ENCODE measurements at regions not wholly inside any gene's neighbourhood (a gene's known extent, or its start where the extent isn't known, plus 50 kb on each side); places are given as distances from the start of the nearest gene placed in this dataset.
"Not testable (repeated sequence)": the region's sequence is repeated elsewhere in the genome, so short reads cannot be mapped to it uniquely, and the experiment has no call there.

DNA sequence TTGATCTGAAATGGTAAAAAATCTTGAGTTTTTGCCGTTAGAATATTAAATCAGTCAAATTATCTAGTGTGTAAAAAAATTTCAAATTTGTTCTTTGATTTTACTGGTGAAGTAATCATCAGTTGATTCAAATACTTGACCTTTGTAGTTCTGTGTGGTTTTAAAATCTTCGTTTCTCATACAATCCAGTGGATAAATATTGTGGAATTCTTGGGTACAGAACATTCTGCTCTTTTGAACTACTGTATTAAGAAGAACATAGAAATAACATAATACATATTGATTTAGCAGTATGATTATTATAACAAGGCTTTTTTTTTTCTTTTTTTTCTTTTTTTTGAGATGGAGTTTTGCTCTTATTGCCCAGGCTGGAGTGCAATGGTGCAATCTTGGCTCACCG, 491.8 kb downstream of the CD109 start:
- no peak overlapping the region for H3K4me3 Mint-ChIP-seq
- ATAC-seq, result no peak
- CTCF ChIA-PET, result no interaction called here
- H3K9me3 Mint-ChIP-seq (ENCODE audit: low read depth), result no peaks in the 10 kb centered on the region
- DNase-seq, result no peak
- H3K27ac Mint-ChIP-seq, result no peak overlapping the region
- no peaks in the 10 kb centered on the region for H3K27me3 Mint-ChIP-seq
- H3K4me1 Mint-ChIP-seq, result no peaks in the 10 kb centered on the region
- H3K36me3 Mint-ChIP-seq, result no peaks in the 10 kb centered on the region

DNA sequence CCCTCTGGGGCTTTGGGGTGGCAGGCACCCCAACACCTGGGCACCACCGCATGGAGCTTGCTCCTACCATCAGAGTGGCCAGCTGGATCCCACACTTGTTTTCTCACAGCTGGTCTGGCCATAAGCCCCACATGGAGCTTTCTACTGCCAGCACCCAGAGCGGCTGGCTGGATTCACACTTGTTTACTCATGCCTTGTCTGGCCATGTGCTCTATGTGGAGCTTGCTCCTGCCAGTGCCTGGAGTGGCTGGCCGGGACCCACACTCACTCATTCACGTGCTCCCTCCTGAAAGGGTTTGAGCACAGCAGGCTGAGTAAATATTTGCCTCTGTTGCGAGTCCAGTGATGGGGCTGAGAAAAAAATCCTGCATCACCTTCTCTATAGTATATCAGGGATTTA, 487.0 kb downstream of the CD109 start:
- Mint-ChIP-seq H3K27ac (no peak overlapping the region), H3K4me3 (no peak overlapping the region), H3K9me3 (ENCODE audit: low read depth) (no peaks in the 10 kb centered on the region), H3K27me3 (no peaks in the 10 kb centered on the region), H3K36me3 (no peaks in the 10 kb centered on the region), H3K4me1 (no peaks in the 10 kb centered on the region)
- CTCF ChIA-PET, result no interaction called here
- DNase-seq (no peak), ATAC-seq (no peak)

DNA sequence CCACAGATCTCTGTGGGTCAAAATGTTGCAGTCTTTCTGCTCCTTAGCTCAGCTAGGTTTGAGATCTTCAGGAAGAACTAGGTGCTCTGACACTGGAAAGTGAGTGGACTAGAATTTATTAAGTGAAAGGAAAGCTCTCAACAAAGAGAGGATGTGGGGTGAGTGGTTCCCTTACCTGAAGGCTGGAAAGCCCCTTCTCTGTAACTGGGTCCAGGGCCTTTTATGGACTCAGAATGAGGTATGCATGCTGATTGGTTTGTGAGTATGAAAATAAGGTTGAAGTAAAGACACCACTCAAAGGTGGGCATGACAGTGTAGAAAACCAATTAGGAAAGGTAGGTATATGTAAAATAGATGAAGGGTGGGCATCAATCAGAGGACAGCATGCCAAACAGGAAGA, 485.5 kb downstream of the CD109 start:
- Mint-ChIP-seq H3K27ac (no peak overlapping the region), H3K36me3 (no peaks in the 10 kb centered on the region), H3K9me3 (ENCODE audit: low read depth) (no peaks in the 10 kb centered on the region), H3K4me3 (no peak overlapping the region), H3K27me3 (no peaks in the 10 kb centered on the region), H3K4me1 (no peaks in the 10 kb centered on the region)
- no peak for DNase-seq
- CTCF ChIA-PET, result no interaction called here
- no peak for ATAC-seq

DNA sequence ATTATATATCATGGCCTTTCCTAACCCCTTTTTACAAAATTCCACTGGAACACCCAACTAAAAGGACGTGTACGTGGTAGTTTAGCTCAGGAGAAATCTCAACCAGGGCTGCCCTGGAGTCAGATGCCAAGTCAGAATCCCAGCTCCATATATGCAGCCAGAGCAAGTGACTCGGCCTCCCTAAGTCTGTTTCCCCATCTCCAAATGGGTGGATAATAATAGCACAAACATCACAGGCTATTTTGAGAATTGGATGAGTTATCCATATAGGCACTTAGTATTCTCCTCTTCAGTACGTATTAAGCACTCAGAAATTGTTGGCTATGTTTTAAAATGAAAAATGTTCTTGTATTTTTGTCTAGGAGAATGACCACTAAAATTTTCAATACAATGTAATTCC, 481.5 kb downstream of the CD109 start:
- H3K4me1 Mint-ChIP-seq, result no peaks in the 10 kb centered on the region
- DNase-seq (no peak), ATAC-seq (no peak)
- H3K9me3 Mint-ChIP-seq (ENCODE audit: low read depth), result no peaks in the 10 kb centered on the region
- no peak overlapping the region for H3K4me3 Mint-ChIP-seq
- H3K36me3 Mint-ChIP-seq, result no peaks in the 10 kb centered on the region
- CTCF ChIA-PET, result no interaction called here
- no peaks in the 10 kb centered on the region for H3K27me3 Mint-ChIP-seq
- H3K27ac Mint-ChIP-seq, result no peak overlapping the region

DNA sequence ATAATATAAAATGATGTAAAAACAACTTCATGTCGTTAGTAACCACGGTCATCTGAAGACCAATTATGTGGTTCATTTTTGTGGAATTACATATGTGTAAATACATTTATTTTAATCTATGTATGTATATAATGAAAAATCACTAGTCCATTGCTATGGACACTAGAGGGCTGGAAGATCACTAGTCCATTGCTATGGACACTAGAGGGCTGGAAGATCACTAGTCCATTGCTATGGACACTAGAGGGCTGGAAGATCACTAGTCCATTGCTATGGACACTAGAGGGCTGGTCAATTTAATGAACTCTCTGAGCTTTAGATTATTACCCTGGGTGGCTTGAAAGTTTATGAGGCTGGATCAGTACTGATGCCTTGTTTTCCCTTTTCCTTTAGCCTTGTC, 474.5 kb downstream of the CD109 start:
- H3K36me3 Mint-ChIP-seq; H3K27me3 Mint-ChIP-seq; H3K27ac Mint-ChIP-seq; H3K4me1 Mint-ChIP-seq; DNase-seq; H3K9me3 Mint-ChIP-seq (ENCODE audit: low read depth); ATAC-seq; H3K4me3 Mint-ChIP-seq: not testable (repeated sequence)
- CTCF ChIA-PET, result interaction anchor here (0.6 kb wide), 1 partner anchor 455 kb away, joined by 3 read pairs; no protein-coding TSS in a partner anchor

DNA sequence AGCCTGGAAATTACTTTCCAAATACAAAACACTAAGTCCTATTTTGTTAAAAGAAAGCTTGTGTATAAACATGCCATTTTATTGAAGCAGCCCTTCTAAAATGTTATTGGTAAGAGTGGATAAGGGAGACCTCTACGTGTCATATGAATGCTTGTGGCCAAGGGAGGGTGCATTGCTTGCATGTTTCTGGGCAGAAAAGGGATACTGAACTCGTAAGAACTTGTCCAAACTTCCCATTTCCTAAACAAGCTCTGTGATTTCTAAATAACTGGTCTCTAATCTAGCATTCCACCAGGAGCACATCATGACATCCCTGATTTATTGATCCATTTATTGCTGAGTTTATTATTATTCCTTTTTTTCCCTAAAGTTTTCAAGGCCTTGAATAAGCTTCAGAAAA, 474.1 kb downstream of the CD109 start:
- DNase-seq (no peak), ATAC-seq (no peak)
- Mint-ChIP-seq H3K4me1 (no peaks in the 10 kb centered on the region), H3K4me3 (no peak overlapping the region), H3K36me3 (no peaks in the 10 kb centered on the region), H3K9me3 (ENCODE audit: low read depth) (no peaks in the 10 kb centered on the region), H3K27me3 (no peaks in the 10 kb centered on the region), H3K27ac (no peak overlapping the region)
- CTCF ChIA-PET, result interaction anchor here (0.6 kb wide), 1 partner anchor 455 kb away, joined by 3 read pairs; no protein-coding TSS in a partner anchor

DNA sequence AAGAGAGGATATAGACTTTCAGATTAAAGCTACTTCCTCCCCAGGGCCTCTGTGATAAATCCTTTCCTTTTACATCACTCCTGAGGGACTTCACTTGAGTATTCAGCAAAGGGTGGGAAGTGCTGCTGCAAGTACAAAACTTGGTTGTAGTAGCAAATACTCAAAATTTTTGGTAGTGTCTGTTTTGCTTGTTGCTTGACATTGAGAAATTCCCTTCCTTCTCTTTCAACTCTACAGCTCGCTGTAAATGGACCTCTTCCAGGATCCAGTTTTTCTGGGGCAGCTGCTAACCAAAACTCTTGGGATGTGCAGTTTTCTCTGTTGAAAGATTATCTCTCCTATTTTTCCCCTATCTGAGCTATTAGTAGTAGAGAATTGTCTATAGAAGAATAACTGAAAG, 472.0 kb downstream of the CD109 start:
- Mint-ChIP-seq H3K9me3 (ENCODE audit: low read depth) (no peaks in the 10 kb centered on the region), H3K27me3 (no peaks in the 10 kb centered on the region), H3K27ac (no peak overlapping the region), H3K4me1 (no peaks in the 10 kb centered on the region), H3K36me3 (no peaks in the 10 kb centered on the region), H3K4me3 (no peak overlapping the region)
- ATAC-seq (no peak), DNase-seq (no peak)
- CTCF ChIA-PET, result interaction anchor here (0.6 kb wide), 1 partner anchor 879 kb away, joined by 3 read pairs; no protein-coding TSS in a partner anchor

DNA sequence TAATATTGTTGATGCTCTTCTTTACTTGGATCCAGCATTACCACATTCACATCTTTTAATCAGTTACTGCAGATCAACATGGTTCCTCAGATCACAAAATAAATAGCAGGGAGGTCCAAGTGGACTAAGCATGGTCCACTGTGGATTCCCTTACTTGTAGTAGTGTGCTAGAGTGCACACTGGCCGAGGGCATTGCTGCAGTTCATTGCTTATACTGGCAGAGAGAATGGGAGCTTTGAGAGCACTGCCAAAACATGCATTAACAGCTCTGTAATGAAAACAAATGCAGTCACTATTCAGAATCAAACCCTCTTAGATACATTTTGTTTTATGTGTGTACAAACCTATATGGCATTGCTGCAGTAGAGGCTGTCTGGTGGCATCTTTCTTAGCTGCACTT, 471.5 kb downstream of the CD109 start:
- no peak overlapping the region for H3K4me3 Mint-ChIP-seq
- no peaks in the 10 kb centered on the region for H3K36me3 Mint-ChIP-seq
- no peak overlapping the region for H3K27ac Mint-ChIP-seq
- no peaks in the 10 kb centered on the region for H3K9me3 Mint-ChIP-seq (ENCODE audit: low read depth)
- no peaks in the 10 kb centered on the region for H3K27me3 Mint-ChIP-seq
- H3K4me1 Mint-ChIP-seq, result no peaks in the 10 kb centered on the region
- ATAC-seq (no peak), DNase-seq (no peak)
- CTCF ChIA-PET, result no interaction called here

DNA sequence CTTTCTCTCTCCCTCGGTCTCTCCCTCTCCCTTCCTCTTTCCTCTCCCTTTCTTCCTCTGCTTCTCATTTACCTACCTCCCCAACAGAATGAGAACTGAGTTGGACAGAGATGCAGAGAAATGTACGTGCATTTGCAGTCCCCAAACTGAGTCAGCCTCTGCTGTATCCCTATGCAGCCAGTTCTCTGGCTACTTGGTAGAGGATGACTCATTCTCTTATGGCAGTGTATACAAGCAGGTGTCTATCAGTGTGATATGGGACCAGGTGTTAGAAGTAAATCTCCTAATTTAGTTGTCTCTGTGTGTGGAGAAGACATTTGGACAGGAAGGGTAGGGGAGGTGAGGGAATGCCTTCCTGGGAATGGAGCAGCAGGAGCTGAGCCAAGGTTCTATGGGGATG, 470.8 kb downstream of the CD109 start:
- no peaks in the 10 kb centered on the region for H3K4me1 Mint-ChIP-seq
- H3K27me3 Mint-ChIP-seq, result no peaks in the 10 kb centered on the region
- no peaks in the 10 kb centered on the region for H3K36me3 Mint-ChIP-seq
- ATAC-seq, result no peak
- DNase-seq, result no peak
- no peak overlapping the region for H3K27ac Mint-ChIP-seq
- CTCF ChIA-PET, result no interaction called here
- no peak overlapping the region for H3K4me3 Mint-ChIP-seq
- no peaks in the 10 kb centered on the region for H3K9me3 Mint-ChIP-seq (ENCODE audit: low read depth)

DNA sequence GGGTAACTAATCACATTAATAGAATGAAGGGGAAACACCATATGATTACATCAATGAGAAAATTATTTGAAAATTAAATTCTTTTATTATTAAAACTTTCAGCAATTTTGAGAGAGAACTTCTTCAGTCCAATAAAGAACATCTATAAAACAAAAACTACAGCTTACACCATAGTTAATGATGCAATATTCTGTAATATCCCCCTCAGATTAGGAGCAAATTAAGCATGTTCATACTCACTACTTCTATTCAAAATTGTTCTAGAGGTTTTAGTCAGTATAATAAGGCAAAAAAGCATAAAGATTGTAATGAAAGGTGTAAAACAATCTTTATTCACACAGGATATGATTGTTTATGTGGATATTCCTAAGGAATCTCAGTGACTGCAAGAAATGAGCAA, 465.4 kb downstream of the CD109 start:
- Mint-ChIP-seq H3K4me3 (no peak overlapping the region), H3K36me3 (no peaks in the 10 kb centered on the region), H3K27me3 (no peaks in the 10 kb centered on the region), H3K4me1 (no peaks in the 10 kb centered on the region), H3K9me3 (ENCODE audit: low read depth) (no peaks in the 10 kb centered on the region), H3K27ac (no peak overlapping the region)
- ATAC-seq (no peak), DNase-seq (no peak)
- CTCF ChIA-PET, result no interaction called here

DNA sequence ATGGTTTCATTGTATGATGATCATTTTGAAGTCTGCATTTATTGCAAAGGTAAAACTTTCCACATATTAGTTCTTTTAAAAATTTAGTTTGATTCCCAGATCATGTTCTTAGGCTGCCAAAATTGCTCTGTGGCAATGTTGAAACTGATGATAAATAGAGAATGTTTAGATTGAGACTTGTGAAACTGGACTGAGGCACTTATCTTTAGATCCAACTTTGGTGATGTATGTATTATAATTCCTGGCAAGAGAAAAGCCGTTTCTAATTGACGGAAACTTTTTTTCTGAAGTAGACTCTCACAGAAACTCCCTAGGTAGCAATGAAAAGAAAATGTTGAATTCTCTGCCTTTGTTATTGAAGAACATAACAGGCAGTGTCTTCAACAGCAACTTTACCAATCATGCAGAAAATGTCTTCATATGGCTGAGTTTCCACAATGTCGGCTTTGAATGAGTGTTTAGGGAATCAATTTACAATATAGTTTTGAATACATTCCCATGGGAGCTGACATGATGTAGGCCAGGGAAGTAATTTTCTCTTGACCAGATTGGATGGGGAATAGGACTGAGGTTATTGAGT, 456.2 kb downstream of the CD109 start:
- ATAC-seq (no peak), DNase-seq (no peak)
- CTCF ChIA-PET, result no interaction called here
- Mint-ChIP-seq H3K4me3 (no peak overlapping the region), H3K4me1 (no peaks in the 10 kb centered on the region), H3K9me3 (ENCODE audit: low read depth) (no peaks in the 10 kb centered on the region), H3K36me3 (no peaks in the 10 kb centered on the region), H3K27me3 (no peaks in the 10 kb centered on the region), H3K27ac (no peak overlapping the region)

DNA sequence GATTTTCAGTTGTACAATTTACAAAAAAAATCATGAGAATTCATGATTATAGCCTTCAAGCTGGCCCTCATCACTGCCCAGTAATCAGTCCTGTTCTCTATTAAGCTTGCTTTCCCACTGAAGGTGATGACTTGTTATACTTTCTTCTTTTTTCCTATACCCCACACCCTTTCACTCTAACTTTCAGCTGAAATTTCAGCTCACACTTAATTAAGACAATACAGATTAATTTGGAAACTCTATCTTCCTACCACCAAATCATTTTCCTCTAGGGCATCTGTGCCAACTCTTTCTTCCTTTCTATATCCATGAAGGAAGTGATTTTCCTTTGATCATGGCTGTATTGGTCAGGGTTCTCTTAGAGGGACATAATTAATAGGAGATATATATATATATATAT, 449.9 kb downstream of the CD109 start:
- Mint-ChIP-seq H3K9me3 (ENCODE audit: low read depth) (no peaks in the 10 kb centered on the region), H3K4me1 (no peaks in the 10 kb centered on the region), H3K36me3 (no peaks in the 10 kb centered on the region), H3K27me3 (no peaks in the 10 kb centered on the region), H3K4me3 (no peak overlapping the region), H3K27ac (no peak overlapping the region)
- CTCF ChIA-PET, result no interaction called here
- no peak for DNase-seq
- no peak for ATAC-seq

DNA sequence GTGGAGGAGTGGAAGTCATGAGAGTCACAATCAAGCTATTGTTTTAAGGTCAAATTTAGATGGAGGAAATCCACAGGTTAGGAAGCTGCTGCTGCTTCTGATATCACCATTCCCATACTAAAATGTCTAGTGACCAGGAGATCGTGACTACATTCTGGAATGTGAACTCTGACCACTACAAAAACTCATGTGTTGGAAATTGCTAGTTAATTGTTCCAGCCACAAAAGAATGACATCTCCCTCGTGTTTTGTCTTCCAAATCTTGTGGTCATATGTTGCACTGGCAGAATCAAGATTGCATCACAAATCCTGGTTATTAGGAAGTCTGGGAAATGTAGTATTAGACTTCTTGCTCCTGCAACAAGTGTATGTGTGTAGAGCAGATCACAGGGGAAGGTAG, 441.9 kb downstream of the CD109 start:
- DNase-seq, result no peak
- H3K9me3 Mint-ChIP-seq (ENCODE audit: low read depth), result no peaks in the 10 kb centered on the region
- no peak overlapping the region for H3K27ac Mint-ChIP-seq

DNA sequence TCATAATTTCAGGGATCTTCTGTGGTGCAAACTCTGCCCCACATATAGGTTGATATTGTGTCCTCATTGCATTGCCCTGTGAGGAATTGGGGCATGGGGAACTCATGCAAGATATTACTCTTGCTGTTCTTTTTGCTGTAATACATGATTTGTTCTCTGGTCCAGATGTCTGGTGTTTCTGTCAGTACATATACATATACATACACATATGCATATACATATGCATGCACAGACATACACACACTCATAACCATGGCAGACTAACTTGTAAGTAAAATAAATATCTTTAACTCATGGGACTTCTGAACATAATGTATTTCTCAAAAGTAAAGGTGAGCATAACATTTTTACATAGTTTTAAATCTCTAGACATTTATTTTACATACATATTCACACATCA, 438.3 kb downstream of the CD109 start:
- ATAC-seq, result no peak
- no peaks in the 10 kb centered on the region for H3K4me1 Mint-ChIP-seq
- no peak overlapping the region for H3K27ac Mint-ChIP-seq
- no peak for DNase-seq
- no peak overlapping the region for H3K4me3 Mint-ChIP-seq
- CTCF ChIA-PET, result no interaction called here
- no peaks in the 10 kb centered on the region for H3K9me3 Mint-ChIP-seq (ENCODE audit: low read depth)
- H3K36me3 Mint-ChIP-seq, result no peaks in the 10 kb centered on the region
- H3K27me3 Mint-ChIP-seq, result no peaks in the 10 kb centered on the region

More for the DNA sequence above, 441.9 kb downstream of the CD109 start:
- Mint-ChIP-seq H3K36me3 (no peaks in the 10 kb centered on the region), H3K4me1 (no peaks in the 10 kb centered on the region), H3K27me3 (no peaks in the 10 kb centered on the region), H3K4me3 (no peak overlapping the region)
- CTCF ChIA-PET, result no interaction called here
- no peak for ATAC-seq

DNA sequence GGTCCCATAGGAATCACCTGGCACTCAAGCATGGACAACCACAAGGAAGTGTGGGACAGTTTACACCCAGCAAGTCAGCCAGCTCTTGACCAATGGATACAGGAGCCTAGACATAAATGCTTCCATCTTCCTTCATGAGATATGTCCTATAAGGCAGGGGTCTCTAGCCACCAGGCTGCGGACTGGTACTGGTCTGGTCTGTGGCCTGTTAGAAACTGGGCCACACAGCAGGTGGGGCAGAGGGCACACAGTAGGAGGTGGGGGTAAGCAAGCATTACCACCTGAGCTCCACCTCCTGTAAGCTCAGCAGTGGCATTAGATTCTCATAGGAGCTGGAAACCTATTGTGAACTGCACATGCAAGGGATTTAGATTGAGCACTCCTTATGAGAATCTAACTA, 437.1 kb downstream of the CD109 start:
- DNase-seq (no peak), ATAC-seq (no peak)
- Mint-ChIP-seq H3K27me3 (no peaks in the 10 kb centered on the region), H3K9me3 (ENCODE audit: low read depth) (no peaks in the 10 kb centered on the region), H3K36me3 (no peaks in the 10 kb centered on the region), H3K4me3 (no peak overlapping the region), H3K4me1 (no peaks in the 10 kb centered on the region), H3K27ac (no peak overlapping the region)
- CTCF ChIA-PET, result interaction anchor here (1.3 kb wide), 1 partner anchor 21 kb away, joined by 4 read pairs; no protein-coding TSS in a partner anchor

Data from activated CD8-positive, alpha-beta memory T cell treated with anti-CD3 and anti-CD28 coated beads, Interleukin-2, amount 10 ng/mL, durations not matched to agents 7 days and 5 days (primary cell).